GM23248 (cell line): ENCODE measurements at regions not wholly inside any gene's neighbourhood (a gene's known extent, or its start where the extent isn't known, plus 50 kb on each side); places are given as distances from the start of the nearest gene placed in this dataset.

Source experiments
- DNase-seq: peaks from one replicate; pipeline ENCODE4 v3.0.0-alpha.2; 2015
- H2AFZ ChIP-seq: fragments of 200-600 bp; sonication (generic); 2 replicates; pipeline ENCODE4 v1.6.1; 2016; ENCODE audit warnings: antibody characterized with exemption
- H3F3A ChIP-seq: fragments of 200-600 bp; sonication (generic); 2 replicates; pipeline ENCODE4 v1.6.1; 2016; ENCODE audit warnings: mild to moderate bottlenecking, antibody characterized with exemption, mixed run types; ENCODE audit not compliant: insufficient read depth
- H3K27ac ChIP-seq: fragments of 200-600 bp; sonication (generic); 2 replicates; pipeline ENCODE4 v1.5.1; 2016; ENCODE audit warnings: mild to moderate bottlenecking
- H3K27me3 ChIP-seq: fragments of 200-600 bp; sonication (generic); replicated peaks from 2 replicates; pipeline ENCODE4 v1.6.1; 2016; ENCODE audit warnings: mild to moderate bottlenecking; ENCODE audit not compliant: insufficient read depth
- H3K36me3 ChIP-seq: fragments of 200-600 bp; sonication (generic); 2 replicates; pipeline ENCODE4 v1.6.1; 2016; ENCODE audit warnings: low read depth, mild to moderate bottlenecking
- H3K4me1 ChIP-seq: fragments of 200-600 bp; sonication (generic); 2 replicates; pipeline ENCODE4 v1.6.1; 2016; ENCODE audit warnings: mild to moderate bottlenecking; ENCODE audit not compliant: insufficient read depth
- H3K4me2 ChIP-seq: fragments of 200-600 bp; sonication (generic); one replicate; pipeline ENCODE4 v1.6.1; 2016; ENCODE audit warnings: mild to moderate bottlenecking; ENCODE audit not compliant: unreplicated experiment
- H3K4me3 ChIP-seq: fragments of 200-600 bp; sonication (generic); 2 replicates; pipeline ENCODE4 v1.5.1; 2016; ENCODE audit warnings: mild to moderate bottlenecking
- H3K79me2 ChIP-seq: fragments of 200-600 bp; sonication (generic); 2 replicates; pipeline ENCODE4 v1.6.1; 2016; ENCODE audit warnings: mild to moderate bottlenecking; ENCODE audit not compliant: insufficient read depth
- H3K9ac ChIP-seq: fragments of 200-600 bp; sonication (generic); 2 replicates; pipeline ENCODE4 v1.6.1; 2016; ENCODE audit warnings: mild to moderate bottlenecking
- H3K9me2 ChIP-seq: fragments of 200-600 bp; sonication (generic); 2 replicates; pipeline ENCODE4 v1.6.1; 2016; ENCODE audit warnings: mixed run types, mild to moderate bottlenecking, moderate library complexity; ENCODE audit not compliant: insufficient read depth
- H3K9me3 ChIP-seq: fragments of 200-600 bp; sonication (generic); one replicate; pipeline ENCODE4 v1.6.1; 2017; ENCODE audit warnings: low read depth
- H4K20me1 ChIP-seq: fragments of 200-600 bp; sonication (generic); 2 replicates; pipeline ENCODE4 v1.6.0; 2016; ENCODE audit not compliant: insufficient read depth
- EZH2 ChIP-seq: fragments of 200-600 bp; sonication (generic); IDR thresholded peaks from 2 replicates; pipeline ENCODE4 v1.6.1; 2018; ENCODE audit warnings: antibody characterized with exemption, mild to moderate bottlenecking; ENCODE audit not compliant: insufficient read depth, poor library complexity, severe bottlenecking
- EZH2phosphoT487 ChIP-seq: fragments of 200-600 bp; sonication (generic); IDR thresholded peaks from 2 replicates; pipeline ENCODE4 v1.6.1; 2018; ENCODE audit warnings: antibody characterized with exemption, moderate library complexity, mild to moderate bottlenecking, low read depth; ENCODE audit not compliant: insufficient read depth
- WGBS, 2 experiments: methylation state at CpG; one replicate each; pipeline ENCODE4 v1.1.6; 2015 to 2017; ENCODE audit warnings: low lambda C conversion rate in 2 of 2, low coverage in 1 of 2; ENCODE audit errors: missing lambda C conversion rate in 2 of 2; 5-methylcytosine and 5-hydroxymethylcytosine counted together
- in situ Hi-C: fragments of 300-500 bp; cut with MboI; formaldehyde crosslinking; loops from 2 replicates; pipeline ENCODE4 v1.15.0; 2020

DNA sequence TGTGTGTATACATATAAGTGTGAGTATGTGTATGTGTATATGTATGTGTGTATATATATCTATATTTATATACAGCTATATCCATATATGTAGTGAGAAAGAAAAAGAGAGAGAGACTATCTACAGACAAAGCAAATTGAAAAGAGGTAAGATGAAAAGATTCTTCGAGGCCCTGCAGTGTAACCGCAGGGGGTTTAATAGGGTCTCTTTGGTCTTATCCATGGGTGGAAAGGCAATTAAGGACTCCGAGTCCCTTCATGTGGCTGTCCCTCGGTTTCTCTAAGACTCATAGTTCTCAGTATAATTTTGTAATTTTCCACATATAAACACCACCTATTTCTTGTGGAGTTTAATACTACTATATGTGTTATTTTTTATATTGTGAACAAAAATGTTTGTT, 50.6 kb upstream of the JAZF1 start:
- no peak for DNase-seq
- no peaks in the 10 kb centered on the region for H3F3A ChIP-seq
- H3K9ac ChIP-seq = no peak overlapping the region
- no peak overlapping the region for H3K4me3 ChIP-seq
- H2AFZ ChIP-seq = no peak overlapping the region
- TF ChIP-seq EZH2phosphoT487 (no peak), EZH2 (no peak)
- H3K27ac ChIP-seq = no peak overlapping the region
- no peaks in the 10 kb centered on the region for H3K4me1 ChIP-seq
- H4K20me1 ChIP-seq = no peaks in the 10 kb centered on the region
- no peaks in the 10 kb centered on the region for H3K36me3 ChIP-seq
- H3K79me2 ChIP-seq = no peaks in the 10 kb centered on the region
- no peaks in the 10 kb centered on the region for H3K27me3 ChIP-seq
- H3K9me2 ChIP-seq = no peaks in the 10 kb centered on the region
- H3K4me2 ChIP-seq = no peak overlapping the region
- H3K9me3 ChIP-seq = no peaks in the 10 kb centered on the region
- in situ Hi-C loops = no loop called here
- 86 to 95% methylated on average over 4 of the region's 4 CpGs for WGBS, 2 experiments

DNA sequence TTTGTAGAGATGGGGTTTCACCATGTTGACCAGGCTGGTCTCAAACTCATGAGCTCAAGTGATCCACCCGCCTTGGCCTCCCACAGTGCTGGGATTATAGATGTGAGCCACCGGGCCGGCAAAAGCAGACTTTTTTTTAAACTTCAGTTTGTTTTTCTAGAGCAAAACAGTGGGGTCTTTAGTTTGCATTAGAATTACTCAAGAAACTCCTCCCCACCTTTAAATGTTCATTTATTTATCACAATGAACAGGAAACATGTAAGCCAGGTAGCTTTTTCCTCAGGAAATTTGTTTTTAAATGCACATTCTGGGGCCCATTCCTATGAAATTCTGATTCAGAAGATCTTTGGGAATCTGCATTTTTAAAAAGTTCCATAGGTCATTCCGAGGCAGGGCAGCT, 56.0 kb upstream of the JAZF1 start:
- no peaks in the 10 kb centered on the region for H3K36me3 ChIP-seq
- in situ Hi-C loops = no loop called here
- no peak overlapping the region for H3K4me2 ChIP-seq
- no peaks in the 10 kb centered on the region for H3K9me3 ChIP-seq
- no peak for DNase-seq
- no peaks in the 10 kb centered on the region for H3K9me2 ChIP-seq
- no peaks in the 10 kb centered on the region for H4K20me1 ChIP-seq
- no peak overlapping the region for H2AFZ ChIP-seq
- no peak for TF ChIP-seq EZH2phosphoT487
- no peak for TF ChIP-seq EZH2
- no peak overlapping the region for H3K27ac ChIP-seq
- H3F3A ChIP-seq = no peaks in the 10 kb centered on the region
- WGBS, 2 experiments = 94 to 95% methylated on average over 4 of the region's 4 CpGs
- H3K9ac ChIP-seq = no peak overlapping the region
- no peaks in the 10 kb centered on the region for H3K79me2 ChIP-seq
- no peaks in the 10 kb centered on the region for H3K4me1 ChIP-seq
- no peaks in the 10 kb centered on the region for H3K27me3 ChIP-seq
- H3K4me3 ChIP-seq = no peak overlapping the region

DNA sequence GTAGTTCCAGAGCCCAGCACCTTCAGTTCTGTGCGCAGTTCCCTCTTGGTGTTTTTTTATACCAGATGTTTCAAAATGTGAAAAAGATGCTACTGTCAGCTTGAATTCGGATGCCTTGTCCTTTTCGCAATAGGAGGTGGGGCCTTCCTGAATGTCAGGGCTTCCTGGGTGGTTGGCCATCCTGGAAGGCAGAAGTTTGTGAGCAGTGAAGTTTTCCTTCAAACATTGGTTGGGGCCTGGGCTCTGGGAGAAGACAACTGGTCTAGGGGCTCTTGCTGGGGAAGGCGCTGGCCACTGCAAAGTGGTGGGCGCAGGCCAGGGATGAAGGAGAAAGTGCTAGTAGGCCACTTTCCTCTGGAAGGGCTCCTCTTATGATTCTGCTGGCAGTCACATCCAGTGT, 56.8 kb upstream of the JAZF1 start:
- H3K27ac ChIP-seq = no peak overlapping the region
- in situ Hi-C loops = no loop called here
- no peaks in the 10 kb centered on the region for H3K9me3 ChIP-seq
- no peak overlapping the region for H3K4me2 ChIP-seq
- DNase-seq = no peak
- no peak overlapping the region for H3K9ac ChIP-seq
- H3K27me3 ChIP-seq = no peaks in the 10 kb centered on the region
- TF ChIP-seq EZH2 (no peak), EZH2phosphoT487 (no peak)
- no peaks in the 10 kb centered on the region for H3K4me1 ChIP-seq
- no peak overlapping the region for H2AFZ ChIP-seq
- H3K4me3 ChIP-seq = no peak overlapping the region
- no peaks in the 10 kb centered on the region for H3K9me2 ChIP-seq
- H3K36me3 ChIP-seq = no peaks in the 10 kb centered on the region
- WGBS, 2 experiments = 70 to 79% methylated on average over 5 of the region's 5 CpGs
- no peaks in the 10 kb centered on the region for H4K20me1 ChIP-seq
- no peaks in the 10 kb centered on the region for H3K79me2 ChIP-seq
- no peaks in the 10 kb centered on the region for H3F3A ChIP-seq

DNA sequence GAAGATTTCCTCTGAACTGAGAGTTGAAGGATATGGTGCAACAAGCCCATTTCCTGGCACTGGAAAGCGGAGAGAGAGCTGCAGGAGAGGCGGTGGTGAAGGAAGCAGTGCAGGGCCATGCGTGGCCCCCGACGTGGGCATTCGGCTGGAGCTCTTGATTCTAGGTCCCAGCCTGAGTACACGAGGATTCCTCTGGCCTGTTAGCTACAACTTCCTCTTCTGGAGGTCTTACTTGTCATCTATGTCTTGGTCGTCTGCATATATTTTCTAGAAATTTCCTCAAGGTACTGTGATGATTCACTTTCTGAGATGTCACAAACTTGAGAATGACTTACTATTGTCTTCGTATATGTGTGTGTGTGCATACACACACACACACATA, 59.2 kb upstream of the JAZF1 start:
- Histone ChIP-seq H3K79me2 (no peaks in the 10 kb centered on the region), H3K9me2 (no peaks in the 10 kb centered on the region), H3K4me2 (no peak overlapping the region), H3K9ac (no peak overlapping the region), H3K27me3 (no peaks in the 10 kb centered on the region), H3F3A (no peaks in the 10 kb centered on the region), H4K20me1 (no peaks in the 10 kb centered on the region), H3K36me3 (no peaks in the 10 kb centered on the region), H3K4me3 (no peak overlapping the region), H3K27ac (no peak overlapping the region), H2AFZ (no peak overlapping the region), H3K4me1 (no peaks in the 10 kb centered on the region), H3K9me3 (no peaks in the 10 kb centered on the region)
- 93 to 94% methylated on average over 9 of the region's 9 CpGs for WGBS, 2 experiments
- in situ Hi-C loops = no loop called here
- DNase-seq = no peak
- TF ChIP-seq EZH2 = no peak
- no peak for TF ChIP-seq EZH2phosphoT487

DNA sequence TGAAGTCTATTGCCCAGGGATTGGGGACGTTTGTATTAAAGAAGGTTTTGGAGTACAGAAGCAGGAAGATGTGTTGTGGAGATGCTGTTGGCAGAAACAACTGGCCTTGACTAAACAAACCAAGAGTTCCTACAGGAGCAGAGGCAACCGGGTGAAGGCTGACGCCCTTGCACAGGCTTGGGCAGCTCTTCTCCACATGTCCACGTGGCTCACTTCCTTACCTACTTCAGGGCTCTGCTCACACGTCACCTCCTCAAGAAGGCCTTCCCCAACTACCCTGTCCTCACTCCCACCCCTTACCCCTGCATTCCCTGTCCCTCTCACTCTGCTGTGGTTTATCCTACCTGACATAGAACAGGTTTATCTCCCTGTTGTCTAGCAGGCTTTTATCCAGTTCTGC, 59.9 kb upstream of the JAZF1 start:
- 82 to 93% methylated on average over 5 of the region's 5 CpGs for WGBS, 2 experiments

More for the DNA sequence above, 59.9 kb upstream of the JAZF1 start:
- TF ChIP-seq EZH2phosphoT487 (no peak), EZH2 (no peak)
- H3K36me3 ChIP-seq = no peaks in the 10 kb centered on the region
- H3K4me2 ChIP-seq = no peak overlapping the region
- no peak overlapping the region for H2AFZ ChIP-seq
- no peak for DNase-seq
- H4K20me1 ChIP-seq = no peaks in the 10 kb centered on the region
- H3F3A ChIP-seq = no peaks in the 10 kb centered on the region
- no peak overlapping the region for H3K27ac ChIP-seq
- in situ Hi-C loops = no loop called here
- no peaks in the 10 kb centered on the region for H3K9me3 ChIP-seq
- no peak overlapping the region for H3K9ac ChIP-seq
- no peaks in the 10 kb centered on the region for H3K79me2 ChIP-seq
- H3K4me3 ChIP-seq = no peak overlapping the region
- H3K27me3 ChIP-seq = no peaks in the 10 kb centered on the region
- H3K4me1 ChIP-seq = no peaks in the 10 kb centered on the region
- H3K9me2 ChIP-seq = no peaks in the 10 kb centered on the region
